Kidney epithelial cell (primary cell): ENCODE measurements at regions not wholly inside any gene's neighbourhood (a gene's known extent, or its start where the extent isn't known, plus 50 kb on each side); places are given as distances from the start of the nearest gene placed in this dataset.

Source experiments
- DNase-seq: peaks from one replicate; pipeline ENCODE4 v3.0.0-alpha.2; 2010; ENCODE audit warnings: low read depth
- H3K27me3 ChIP-seq: 2 replicates; pipeline ENCODE4 v1.6.0; 2011; ENCODE audit warnings: low read length; ENCODE audit not compliant: control insufficient read depth, insufficient read depth
- H3K36me3 ChIP-seq: 2 replicates; pipeline ENCODE4 v1.5.1; 2011; ENCODE audit warnings: low read length; ENCODE audit not compliant: control insufficient read depth, insufficient read depth
- H3K4me3 ChIP-seq: 2 replicates; pipeline ENCODE4 v1.5.1; 2011; ENCODE audit warnings: low read depth, mild to moderate bottlenecking, control low read depth, low read length
- CTCF ChIP-seq: IDR thresholded peaks from 2 replicates; pipeline ENCODE4 v1.5.1; 2011; ENCODE audit warnings: mild to moderate bottlenecking, moderate library complexity, low read length, control low read depth, inconsistent platforms; ENCODE audit not compliant: insufficient read depth, poor library complexity, severe bottlenecking

- Histone ChIP-seq H3K27me3 (no peaks in the 10 kb centered on the region), H3K36me3 (no peaks in the 10 kb centered on the region), H3K4me3 (no peak overlapping the region)
- no peak for TF ChIP-seq CTCF
- no peak for DNase-seq
Measured at GRCh38 chr9:129522351-129522750, 98.5 kb downstream of the C9orf50 start.

DNA sequence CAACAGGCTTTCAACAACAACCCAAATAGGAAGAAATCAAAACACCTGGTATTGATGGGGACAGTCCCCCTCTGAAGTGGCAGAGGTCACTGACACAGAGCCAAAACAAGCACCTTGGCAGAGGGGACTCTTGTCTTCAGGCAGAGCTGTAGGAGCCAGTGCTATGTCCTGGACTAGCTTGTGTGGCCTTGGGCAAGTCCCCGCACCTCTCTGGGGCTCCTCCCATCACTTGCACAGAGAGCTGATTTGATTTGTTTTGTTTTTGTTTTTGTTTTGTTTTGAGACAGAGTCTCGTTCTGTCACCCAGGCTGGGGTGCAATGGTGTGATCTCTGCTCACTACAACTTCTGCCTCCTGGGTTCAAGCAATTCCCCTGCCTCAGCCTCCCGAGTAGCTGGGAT lies 100.8 kb downstream of the C9orf50 start:
- H3K36me3 ChIP-seq = no peaks in the 10 kb centered on the region
- H3K27me3 ChIP-seq = no peaks in the 10 kb centered on the region
- TF ChIP-seq CTCF = no peak
- DNase-seq = no peak
- H3K4me3 ChIP-seq = no peak overlapping the region

- TF ChIP-seq CTCF = no peak
- no peak for DNase-seq
- no peaks in the 10 kb centered on the region for H3K36me3 ChIP-seq
- no peaks in the 10 kb centered on the region for H3K27me3 ChIP-seq
- H3K4me3 ChIP-seq = no peak overlapping the region
Measured at GRCh38 chr9:129518074-129518473, 102.8 kb downstream of the C9orf50 start.

- Histone ChIP-seq H3K4me3 (no peak overlapping the region), H3K27me3 (no peaks in the 10 kb centered on the region), H3K36me3 (no peaks in the 10 kb centered on the region)
- no peak for TF ChIP-seq CTCF
- DNase-seq = no peak
Measured at GRCh38 chr9:129517006-129517405, 103.9 kb downstream of the C9orf50 start.

- no peak for DNase-seq
- Histone ChIP-seq H3K36me3 (no peaks in the 10 kb centered on the region), H3K4me3 (no peak overlapping the region), H3K27me3 (no peaks in the 10 kb centered on the region)
- TF ChIP-seq CTCF = no peak
Measured at GRCh38 chr9:129514891-129515290, 106.0 kb downstream of the C9orf50 start.

DNA sequence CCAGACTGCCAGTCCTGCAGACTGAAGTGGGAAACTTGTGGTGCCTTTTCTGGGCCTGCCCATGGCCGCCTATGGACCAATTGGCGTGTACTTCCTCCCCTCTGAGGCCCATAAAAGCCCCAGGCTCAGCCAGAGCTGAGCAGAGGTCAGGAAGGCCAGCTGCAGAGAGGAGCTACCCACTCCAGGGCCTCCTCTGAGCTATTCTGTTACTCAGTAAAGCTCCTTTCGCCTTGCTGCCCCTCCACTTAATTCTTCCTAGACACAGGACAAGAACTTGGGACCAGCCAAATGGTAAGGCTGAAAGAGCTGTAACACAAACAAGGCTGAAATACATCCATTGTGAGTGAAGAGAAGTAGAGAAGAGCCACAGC lies 106.4 kb downstream of the C9orf50 start:
- no peak for TF ChIP-seq CTCF
- Histone ChIP-seq H3K27me3 (no peaks in the 10 kb centered on the region), H3K4me3 (no peak overlapping the region), H3K36me3 (no peaks in the 10 kb centered on the region)
- no peak for DNase-seq
